Left colon (tissue), 2 donors: ENCODE measurements at regions not wholly inside any gene's neighbourhood (a gene's known extent, or its start where the extent isn't known, plus 50 kb on each side); places are given as distances from the start of the nearest gene placed in this dataset.
"Not testable (repeated sequence)": the region's sequence is repeated elsewhere in the genome, so short reads cannot be mapped to it uniquely, and the experiment has no call there.

Experiments
- ATAC-seq: fragments of 200-7000 bp; cut with Tn5 transposase; one replicate; pipeline ENCODE4 v1.9.1; 2020; ENCODE audit warnings: mild to moderate bottlenecking, moderate library complexity
- DNase-seq, 2 donors: peaks; one replicate each; pipeline ENCODE4 v3.0.0-alpha.2; 2020
- intact Hi-C, 2 donors: fragments of 100-400 bp; cut with DNase I in 1 of 2; cut with micrococcal nuclease in 1 of 2; formaldehyde crosslinking; loops; one replicate each; pipeline versions ENCODE4 v1.11.2 to v1.14.0; 2022; cut with DNase I, micrococcal nuclease
- donor health status: DM: no; HTN: no; CAD: no.
- donor health status: DM: yes; HTN: yes; CAD: no.

DNA sequence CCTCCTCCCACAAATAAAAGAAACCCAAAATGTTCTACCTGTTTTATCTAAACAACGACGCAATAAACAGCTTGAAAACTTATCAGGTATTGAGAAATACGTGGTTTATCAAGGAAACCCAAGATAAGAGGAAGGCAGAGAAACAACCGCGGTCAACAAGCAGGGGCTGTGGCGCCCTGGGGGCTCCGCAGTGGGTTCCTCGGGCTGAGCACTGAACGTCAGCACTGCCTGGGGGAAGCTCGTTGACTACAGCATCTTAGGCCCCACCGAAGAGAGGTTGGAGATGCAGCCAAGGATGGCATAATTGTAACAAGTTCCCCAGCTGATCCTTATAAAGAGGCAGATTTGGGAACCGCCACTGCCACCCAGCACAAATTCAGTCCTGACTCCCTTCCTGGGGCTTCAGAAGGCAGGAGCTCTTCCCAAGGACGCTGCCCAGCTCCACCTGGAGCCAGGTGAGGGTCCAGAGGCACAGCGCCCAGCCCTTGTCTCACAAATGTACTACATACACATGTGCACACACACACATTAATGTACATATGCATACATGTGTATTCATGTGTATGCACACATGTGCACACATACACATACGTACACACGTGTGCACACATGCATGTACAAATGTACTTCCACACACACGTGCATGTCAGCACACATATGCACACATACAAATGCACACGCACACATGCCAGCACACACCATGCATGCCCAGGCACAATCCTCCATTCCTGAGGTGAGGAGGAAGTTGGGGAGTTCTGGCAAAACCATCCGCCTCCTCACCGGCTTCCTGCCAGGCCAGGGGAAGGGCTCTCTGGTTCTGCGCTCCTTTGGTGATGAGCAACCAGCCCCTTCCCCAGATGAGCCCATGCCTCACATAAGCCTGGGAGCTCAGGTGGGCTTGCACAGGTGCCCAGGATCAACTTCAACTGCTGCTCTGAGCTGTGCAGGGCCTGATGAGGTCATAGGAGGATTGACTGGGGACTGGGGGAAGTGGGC, 251.1 kb downstream of the NPHP4 start:
- no peak for ATAC-seq
- DNase-seq, result peak in 1 of 2 donors; percentile 4
- intact Hi-C loops, result loop anchor here in 1 of 2 donors (10.0 kb wide), 1 partner anchor 226 kb away; no protein-coding TSS in a partner anchor

DNA sequence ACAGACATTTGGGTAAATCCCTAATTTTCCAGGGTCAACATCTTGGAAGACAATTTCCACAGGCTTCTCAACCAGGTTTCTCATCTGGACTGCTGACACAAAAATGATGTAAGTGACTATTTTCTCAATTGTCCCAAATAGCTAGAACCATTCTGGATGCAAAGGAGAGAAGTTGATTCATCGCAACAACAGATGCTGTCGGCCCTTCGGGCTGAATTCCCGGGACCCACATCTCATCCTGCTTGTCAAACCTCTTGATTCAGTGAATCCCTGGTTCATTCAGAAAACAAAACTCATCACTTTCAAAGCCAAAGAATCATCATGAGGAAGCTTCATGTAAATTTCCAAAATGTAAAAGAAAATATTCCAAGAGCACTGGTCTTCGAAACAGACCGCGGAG, 251.8 kb downstream of the NPHP4 start:
- DNase-seq (no peak), ATAC-seq (no peak)
- intact Hi-C loops, result loop anchor here in 1 of 2 donors (10.0 kb wide), 1 partner anchor 226 kb away; no protein-coding TSS in a partner anchor

DNA sequence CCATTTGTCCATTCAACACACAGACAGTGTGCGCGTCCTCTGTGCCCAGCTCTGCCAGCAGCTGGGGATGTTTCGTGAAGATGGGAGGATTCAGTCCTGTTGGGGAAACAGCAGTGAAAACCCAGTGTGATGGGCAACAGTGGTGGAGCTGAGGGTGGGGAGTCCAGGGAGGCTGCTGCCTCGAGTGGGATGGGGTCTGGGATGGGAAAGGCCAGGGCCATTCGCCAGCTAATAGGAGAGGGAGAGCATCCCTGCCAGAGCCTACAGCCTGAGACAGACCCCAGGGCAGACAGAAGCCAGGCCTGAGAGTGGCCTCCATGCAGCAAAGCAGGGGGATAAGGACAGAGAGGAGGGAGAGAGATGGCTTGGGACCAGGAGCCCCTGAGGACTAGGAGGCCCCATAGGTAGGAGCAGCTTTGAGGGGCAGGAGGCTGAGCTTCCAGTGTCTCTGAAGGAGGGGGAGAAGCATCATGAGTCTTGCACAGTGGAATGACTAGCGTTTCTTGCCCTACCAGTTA, 252.6 kb downstream of the NPHP4 start:
- no peak for DNase-seq
- ATAC-seq, result no peak
- intact Hi-C loops, result loop anchor here in 1 of 2 donors (10.0 kb wide), 1 partner anchor 225 kb away; no protein-coding TSS in a partner anchor

DNA sequence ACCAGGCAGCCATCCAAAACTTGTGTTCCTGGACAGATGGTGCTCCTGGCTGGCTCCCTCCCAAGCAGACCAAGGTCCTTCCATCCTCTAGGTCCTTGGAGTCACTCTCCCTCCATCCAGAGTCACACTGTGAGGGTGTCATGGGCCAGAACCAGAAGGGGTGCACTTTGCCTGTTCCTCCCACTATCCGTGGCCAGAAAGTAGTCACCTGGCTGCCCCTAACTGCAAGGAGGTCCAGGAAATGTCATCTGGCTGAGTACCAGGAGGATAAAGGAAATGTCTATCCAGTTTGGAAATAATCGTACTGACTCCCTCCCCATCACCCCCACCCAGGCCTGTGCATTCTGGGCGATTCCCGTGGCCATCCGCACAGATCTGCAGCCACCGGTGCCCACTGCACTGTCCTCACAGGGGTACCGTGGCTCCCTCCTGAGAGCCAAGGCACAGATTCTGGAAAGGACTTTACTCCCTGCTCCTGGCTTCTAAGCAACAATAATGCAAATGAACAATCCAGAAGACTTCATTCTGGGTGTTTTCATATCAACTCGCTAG, 253.2 kb downstream of the NPHP4 start:
- intact Hi-C loops, result no loop called here
- ATAC-seq (no peak), DNase-seq (no peak)

DNA sequence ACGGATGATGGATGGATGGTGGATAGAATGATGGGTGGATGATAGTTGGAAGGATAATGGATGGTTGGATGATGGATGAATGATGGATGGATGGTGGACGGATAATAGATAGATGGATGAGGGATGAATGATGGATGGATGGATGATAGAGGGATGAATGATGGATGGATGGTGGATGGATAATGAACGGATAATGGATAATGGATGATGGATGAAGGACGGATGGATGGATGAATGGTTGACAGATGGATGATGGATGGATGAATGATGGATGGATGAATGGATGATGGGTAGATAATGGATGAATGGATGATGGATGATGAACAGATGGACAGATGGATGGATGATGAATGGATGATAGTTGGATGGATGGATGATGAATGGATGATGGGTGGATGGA, 255.1 kb downstream of the NPHP4 start:
- ATAC-seq (no peak), DNase-seq (no peak)
- intact Hi-C loops, result no loop called here

DNA sequence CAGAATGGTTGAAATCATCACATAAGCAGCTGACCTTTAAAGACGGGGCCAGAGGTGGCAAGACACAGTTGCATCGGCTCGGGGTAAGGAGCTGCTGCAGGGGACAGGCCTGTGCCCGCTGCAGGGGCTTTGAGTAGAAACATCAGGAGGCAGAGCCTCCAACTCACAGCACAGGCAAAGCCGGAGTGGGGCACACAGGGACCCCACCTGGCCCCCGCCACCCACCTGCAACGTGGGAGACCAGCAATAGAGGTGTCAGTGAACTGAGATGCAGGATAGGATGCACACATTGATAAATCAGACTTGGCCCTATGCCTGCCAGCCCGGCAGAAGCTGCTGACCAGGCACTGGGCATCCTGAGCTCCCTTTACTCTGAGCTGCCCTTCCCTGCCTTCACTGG, 257.2 kb downstream of the NPHP4 start:
- intact Hi-C loops, result no loop called here
- ATAC-seq (no peak), DNase-seq (no peak)

DNA sequence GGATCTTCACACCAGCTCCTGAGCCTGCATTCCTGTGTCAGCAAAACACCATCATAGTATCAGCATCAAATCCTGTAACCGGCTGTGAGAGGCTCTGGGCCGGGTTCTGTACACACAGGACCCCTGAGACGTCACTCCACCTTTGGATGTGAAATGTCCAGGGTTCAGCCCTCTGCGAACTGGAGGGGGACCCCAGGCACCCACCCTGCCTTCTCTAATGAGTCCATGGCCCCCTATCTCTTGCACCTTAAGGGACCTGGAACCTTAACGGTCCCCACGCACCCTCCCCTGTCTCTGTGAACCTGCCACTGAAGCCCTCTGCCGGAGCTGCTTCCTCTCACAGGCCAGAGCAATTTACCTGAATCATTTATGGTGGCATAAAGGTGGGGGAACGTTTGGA, 257.8 kb downstream of the NPHP4 start:
- DNase-seq (no peak), ATAC-seq (no peak)
- intact Hi-C loops, result no loop called here

DNA sequence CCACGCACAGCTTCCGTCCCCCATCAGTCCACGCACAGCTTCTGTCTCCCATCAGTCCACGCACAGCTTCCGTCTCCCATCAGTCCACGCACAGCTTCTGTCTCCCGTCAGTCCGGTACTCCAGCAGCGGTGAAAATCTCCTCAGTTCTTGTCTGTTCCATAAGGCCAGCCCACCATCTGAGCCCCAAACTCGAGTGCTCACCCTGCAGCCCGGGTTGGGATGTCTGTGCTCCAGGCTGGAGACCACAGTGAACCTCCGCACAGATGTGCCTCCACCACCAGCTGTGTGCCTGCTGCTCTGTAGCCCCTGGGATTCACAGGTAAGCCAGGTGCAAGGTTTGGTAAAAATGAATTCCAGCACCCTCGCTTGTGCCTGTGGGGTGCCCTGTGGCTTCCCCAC, 258.6 kb downstream of the NPHP4 start:
- intact Hi-C loops, result no loop called here
- ATAC-seq (no peak), DNase-seq (no peak)

DNA sequence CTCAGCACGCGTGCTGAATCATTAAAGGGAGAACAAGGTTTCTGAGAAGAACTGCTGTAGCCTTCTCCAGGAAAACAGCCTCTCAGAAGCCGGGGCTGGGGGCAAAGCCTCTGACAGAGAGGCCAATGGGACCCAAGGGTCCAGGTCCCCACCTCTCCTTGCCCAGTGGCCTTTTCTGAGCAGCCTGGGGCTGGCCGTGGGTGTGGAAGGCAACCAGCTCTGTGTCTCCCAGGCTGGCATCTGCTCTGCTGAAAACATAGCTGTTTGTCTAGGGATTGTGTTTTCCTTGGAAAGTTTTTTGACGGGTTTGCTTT, 261.2 kb downstream of the NPHP4 start:
- intact Hi-C loops, result no loop called here
- ATAC-seq (no peak), DNase-seq (no peak)

DNA sequence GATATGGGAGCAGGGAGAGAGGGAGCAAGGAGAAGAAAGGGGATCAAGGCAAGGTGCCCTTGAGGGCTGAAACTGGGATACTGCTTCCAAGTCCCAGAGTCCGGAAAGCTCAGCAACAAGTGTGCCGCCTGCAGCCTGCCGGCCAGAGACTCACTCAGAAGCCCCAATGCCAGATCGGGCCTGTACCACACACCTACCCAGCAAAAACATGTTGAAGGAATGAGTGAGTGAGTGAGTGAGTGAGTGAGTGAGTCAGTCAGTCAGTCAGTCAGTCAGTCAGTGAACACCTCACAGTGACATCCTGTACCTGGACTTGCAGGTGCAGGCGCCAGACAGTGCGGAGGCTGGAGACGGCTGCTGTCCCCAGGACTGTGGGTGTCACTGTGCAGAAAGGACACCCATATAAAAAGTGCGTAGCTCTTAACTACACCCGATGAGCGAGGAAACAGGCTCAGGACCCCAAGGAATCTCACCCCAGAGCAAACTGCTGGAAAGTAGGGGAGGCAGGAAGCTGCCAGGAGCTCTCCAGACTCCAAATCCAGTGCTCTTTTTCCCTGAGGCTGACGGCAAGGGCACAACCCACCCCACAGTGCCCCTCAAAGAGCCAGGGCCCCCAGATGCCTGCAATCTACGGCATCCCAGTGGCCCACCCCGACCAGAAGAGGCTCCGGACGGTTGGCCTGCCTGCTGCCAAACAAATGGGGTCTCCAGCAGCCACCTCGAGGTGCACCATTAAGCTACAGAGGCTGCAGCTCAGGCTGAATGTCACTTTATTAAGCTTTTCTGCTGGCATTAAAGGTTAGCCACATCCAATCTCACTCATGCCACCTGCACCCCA, 261.7 kb downstream of the NPHP4 start:
- no peak for DNase-seq
- intact Hi-C loops, result no loop called here
- no peak for ATAC-seq

DNA sequence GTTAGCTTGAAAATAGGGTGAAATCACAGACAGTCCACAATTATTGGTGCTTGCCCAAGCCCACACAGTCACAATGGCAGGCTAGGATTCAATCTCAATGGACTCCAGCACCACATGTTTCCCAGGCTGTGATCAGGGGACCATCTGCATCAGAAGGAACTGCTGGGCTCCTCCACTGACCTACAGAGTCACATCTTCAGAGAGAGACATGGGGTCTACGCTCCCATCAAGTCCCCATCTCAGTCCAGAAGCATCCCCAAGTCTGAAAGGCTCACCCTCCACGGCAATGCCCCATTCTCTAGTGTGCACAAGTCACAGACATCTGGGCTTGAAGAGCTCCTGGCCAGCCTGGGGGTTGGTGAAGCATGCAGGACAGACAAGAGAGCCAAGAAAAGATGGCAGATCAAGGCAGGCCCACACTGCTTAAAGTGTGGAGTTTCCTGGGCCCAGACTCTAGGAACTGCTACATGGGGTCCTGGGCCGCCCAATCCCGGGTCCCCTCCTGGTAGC, 262.5 kb downstream of the NPHP4 start:
- DNase-seq (no peak), ATAC-seq (no peak)
- intact Hi-C loops, result no loop called here

DNA sequence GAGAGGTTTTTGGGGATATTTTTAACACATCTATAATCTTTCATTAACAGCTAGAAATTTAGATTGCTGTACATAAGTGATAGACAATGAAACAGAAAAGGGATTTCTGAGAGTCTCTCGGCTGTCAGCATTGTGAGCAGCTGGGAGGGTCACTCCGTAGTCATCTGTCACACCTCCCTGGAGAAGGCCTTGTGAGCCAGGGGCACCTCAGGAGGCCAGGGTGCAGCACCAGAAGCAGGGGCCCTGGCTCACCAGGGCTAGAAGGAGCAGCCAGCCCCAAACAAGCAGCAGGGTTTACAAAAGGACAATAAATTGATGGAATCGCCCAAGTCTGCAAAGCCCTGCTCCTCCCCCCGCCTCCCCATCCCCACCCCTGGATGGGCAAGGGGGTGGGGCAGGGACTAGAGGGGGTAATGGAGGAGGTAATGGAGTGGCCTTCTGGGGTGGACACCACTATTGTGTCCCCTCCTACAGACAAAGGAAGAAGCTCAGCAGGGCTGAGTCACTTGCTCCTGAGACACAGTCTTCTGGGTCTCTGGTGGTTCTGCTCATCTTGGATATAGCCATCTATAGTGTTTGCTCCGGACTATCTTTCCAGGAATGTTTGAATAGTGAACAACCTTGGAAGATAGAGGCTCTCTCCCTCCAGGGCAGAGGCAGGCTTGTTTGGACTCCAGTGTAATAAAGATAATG, 263.4 kb downstream of the NPHP4 start:
- intact Hi-C loops, result no loop called here

DNA sequence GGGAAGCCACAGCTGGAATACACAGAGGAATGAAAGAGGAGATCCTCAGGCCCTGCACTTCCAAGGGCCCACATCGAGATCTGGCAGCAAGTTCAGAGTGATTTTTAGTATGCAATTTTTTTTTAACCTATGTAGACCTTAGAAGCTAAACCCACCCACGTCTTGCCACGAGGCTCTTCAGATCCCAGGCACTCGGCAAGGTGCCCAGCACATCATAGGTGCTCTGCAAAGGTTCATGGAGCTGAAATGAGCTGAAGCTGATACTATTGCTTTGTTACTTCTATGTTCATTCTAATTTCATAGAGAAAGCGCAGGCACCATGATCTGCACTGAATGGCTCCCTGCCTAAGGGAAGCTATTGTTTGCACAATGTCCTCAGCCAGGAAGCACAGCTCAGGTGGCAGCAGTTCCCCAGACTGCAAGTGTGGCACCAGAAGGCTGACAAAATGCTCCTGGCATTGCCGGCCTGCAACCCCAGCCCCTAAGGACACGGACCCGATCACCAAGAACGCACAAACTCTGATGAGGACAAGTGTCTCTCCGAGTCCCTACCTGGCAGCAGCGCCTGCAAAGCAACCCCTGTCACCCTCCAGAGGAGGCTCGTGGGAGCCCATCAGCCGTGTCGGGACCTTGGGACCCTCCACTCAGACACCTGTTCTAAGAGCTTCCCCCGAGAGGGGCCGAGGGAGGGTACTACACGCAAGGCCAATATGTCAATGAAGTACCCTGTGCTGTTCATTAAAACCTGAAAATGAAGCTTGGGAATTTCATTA, 264.2 kb downstream of the NPHP4 start:
- ATAC-seq, result no peak
- intact Hi-C loops, result no loop called here
- DNase-seq, result peak in 1 of 2 donors; percentile 14

More for the DNA sequence above, 263.4 kb downstream of the NPHP4 start:
- DNase-seq, result peak in 1 of 2 donors; percentile 1
- no peak for ATAC-seq

DNA sequence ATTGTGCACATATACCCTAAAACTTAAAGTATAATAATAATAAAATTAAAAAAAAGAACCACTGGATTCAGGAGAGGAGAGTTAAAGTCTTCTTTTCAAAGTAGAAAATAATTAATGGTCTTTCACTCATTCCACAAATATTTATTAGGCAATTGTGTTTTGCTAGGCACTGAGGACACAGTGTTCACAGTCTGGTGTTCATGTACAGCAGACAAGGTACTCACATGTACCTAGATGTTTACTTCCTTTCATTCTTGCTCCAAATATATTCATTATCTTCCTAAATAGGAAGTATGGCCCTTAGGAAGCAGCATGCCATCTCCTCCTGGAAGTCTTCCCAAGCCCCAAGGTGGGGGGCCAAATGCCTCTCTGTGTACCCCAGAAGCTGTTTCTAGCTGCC, 265.0 kb downstream of the NPHP4 start:
- intact Hi-C loops, result no loop called here
- DNase-seq, result no peak
- ATAC-seq, result no peak

DNA sequence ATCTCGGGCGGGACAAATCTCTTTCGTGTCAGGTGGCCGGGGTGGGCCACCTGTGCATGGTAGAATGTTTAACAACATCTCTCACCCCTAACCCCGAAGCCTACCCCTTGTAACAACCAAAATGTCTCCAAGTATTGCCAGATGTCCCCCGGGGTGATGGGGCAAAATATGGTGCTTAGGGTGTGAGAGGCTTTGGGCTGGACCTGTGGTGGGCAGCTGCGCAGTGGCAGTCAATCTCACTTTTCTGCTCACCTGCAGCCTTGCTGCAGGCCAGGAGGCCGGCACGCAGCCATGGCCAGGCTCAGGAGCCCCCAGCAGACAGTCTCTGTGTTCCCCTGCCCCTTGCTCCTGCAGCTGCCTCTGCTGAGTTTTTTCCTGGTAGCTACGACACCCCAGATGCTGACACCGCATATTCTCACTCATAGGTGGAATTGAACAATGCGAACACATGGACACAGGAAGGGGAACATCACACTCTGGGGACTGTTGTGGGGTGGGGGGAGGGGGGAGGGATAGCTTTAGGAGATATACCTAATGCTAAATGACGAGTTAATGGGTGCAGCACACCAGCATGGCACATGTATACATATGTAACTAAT, 265.5 kb downstream of the NPHP4 start:
- ATAC-seq, intact Hi-C loops: not testable (repeated sequence)
- peak in 1 of 2 donors; percentile 0 for DNase-seq

DNA sequence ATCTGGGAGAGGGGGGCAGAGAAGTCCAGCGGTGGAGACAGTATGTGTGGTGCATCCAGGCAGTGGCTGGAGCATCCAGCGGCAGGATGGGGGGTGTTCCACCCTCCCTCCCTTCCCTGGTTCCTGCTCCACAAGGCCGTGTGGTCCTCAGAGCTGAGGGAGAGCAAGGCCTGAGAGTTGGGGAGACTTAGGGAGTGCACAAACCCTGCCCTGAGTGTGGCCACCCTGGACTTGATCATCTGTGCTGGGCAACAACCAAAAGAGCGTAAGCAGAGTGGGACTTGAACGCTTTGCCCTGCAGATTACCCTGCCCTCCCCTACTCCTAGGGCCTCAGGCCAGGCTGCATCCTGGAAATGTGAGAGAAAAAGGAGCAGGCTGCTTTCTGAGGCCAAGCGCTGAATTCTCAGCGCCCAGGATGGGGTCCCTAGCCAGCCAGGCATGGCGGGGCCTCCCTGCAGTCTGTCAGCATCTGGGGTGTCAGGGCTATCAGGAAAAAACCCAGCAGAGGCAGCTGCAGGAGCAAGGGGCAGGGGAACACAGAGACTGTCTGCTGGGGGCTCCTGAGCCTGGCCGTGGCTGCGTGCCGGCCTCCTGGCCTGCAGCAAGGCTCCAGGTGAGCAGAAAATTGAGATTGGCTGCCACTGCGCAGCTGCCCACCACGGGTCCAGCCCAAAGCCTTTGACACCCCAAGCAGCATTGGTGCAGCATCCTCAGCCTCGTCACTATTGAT, 266.2 kb downstream of the NPHP4 start:
- intact Hi-C loops, result no loop called here
- no peak for DNase-seq
- no peak for ATAC-seq

DNA sequence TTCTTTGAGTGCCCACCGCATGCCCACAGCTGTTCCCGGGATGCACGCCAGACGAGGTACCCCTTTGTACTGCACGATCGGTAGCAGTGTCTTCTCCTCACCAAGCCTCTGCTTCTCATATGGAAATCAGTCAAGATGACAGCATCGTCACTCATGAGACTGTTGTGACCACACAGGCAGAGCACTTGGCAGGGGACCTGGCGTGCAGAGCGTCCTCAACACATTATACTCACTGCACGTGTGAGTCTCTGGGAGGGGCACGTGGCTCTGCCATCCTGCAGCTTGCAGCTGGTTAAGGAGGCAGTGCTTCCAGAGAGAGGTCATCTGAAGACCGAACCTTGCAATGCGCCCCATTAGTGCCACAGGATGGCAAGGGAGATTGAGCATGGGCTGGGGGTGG, 266.8 kb downstream of the NPHP4 start:
- no peak for ATAC-seq
- intact Hi-C loops, result no loop called here

More for the DNA sequence above, 266.8 kb downstream of the NPHP4 start:
- peak in 1 of 2 donors; percentile 5 for DNase-seq
